OCI-LY7 (cell line): ENCODE measurements at regions not wholly inside any gene's neighbourhood (a gene's known extent, or its start where the extent isn't known, plus 50 kb on each side); places are given as distances from the start of the nearest gene placed in this dataset.

Experiments
- CTCF ChIP-seq: fragments of 200-600 bp; sonication (generic); conservative IDR thresholded peaks from 2 replicates; pipeline ENCODE4 v1.5.1; 2014; ENCODE audit warnings: mild to moderate bottlenecking, antibody characterized with exemption, low read length, moderate library complexity, mixed read lengths
- EZH2phosphoT487 ChIP-seq: fragments of 200-600 bp; sonication (generic); IDR thresholded peaks from 2 replicates; pipeline ENCODE4 v1.6.1; 2018; ENCODE audit warnings: low read depth, borderline replicate concordance, mild to moderate bottlenecking, mixed run types, antibody characterized with exemption, low read length, moderate library complexity, mixed read lengths

GRCh38 chr5:51172903-51173626 lies 210.2 kb upstream of the ISL1 start:
- TF ChIP-seq CTCF, result no peak
- TF ChIP-seq EZH2phosphoT487, result no peak
